Keratinocyte (primary cell): ENCODE measurements at regions not wholly inside any gene's neighbourhood (a gene's known extent, or its start where the extent isn't known, plus 50 kb on each side); places are given as distances from the start of the nearest gene placed in this dataset.

Source experiments
- DNase-seq: peaks from one replicate; pipeline ENCODE4 v3.0.0-alpha.2; 2011; ENCODE audit warnings: low read depth, missing footprints, low spot score
- FAIRE-seq: peaks from 2 replicates; lab custom pipeline; 2011; peaks lifted over from hg19 to GRCh38; lab: Jason Lieb, UNC
- H2AFZ ChIP-seq: 2 replicates; pipeline ENCODE4 v1.6.0; 2012; ENCODE audit warnings: low read length, control low read depth, inconsistent platforms; ENCODE audit not compliant: control insufficient read depth
- H3K27ac ChIP-seq: 2 replicates; pipeline ENCODE4 v1.5.1; 2011; ENCODE audit warnings: low read length; ENCODE audit not compliant: control insufficient read depth, insufficient read depth
- H3K27me3 ChIP-seq: 3 replicates; pipeline ENCODE4 v1.6.0; 2011; ENCODE audit warnings: low read length; ENCODE audit not compliant: control insufficient read depth, insufficient read depth; ENCODE audit errors: extremely low read depth
- H3K36me3 ChIP-seq, 2 experiments: 2 replicates in 1 of 2; 3 replicates in 1 of 2; pipeline ENCODE4 v1.5.1; 2011; ENCODE audit warnings: low read length in 2 of 2, mild to moderate bottlenecking in 1 of 2; ENCODE audit not compliant: control insufficient read depth in 2 of 2, insufficient read depth in 2 of 2; ENCODE audit errors: extremely low read depth in 1 of 2
- H3K4me1 ChIP-seq: 3 replicates; pipeline ENCODE4 v1.5.1; 2011; ENCODE audit warnings: low read length; ENCODE audit not compliant: control insufficient read depth, insufficient read depth; ENCODE audit errors: extremely low read depth
- H3K4me2 ChIP-seq: 3 replicates; pipeline ENCODE4 v1.6.0; 2011; ENCODE audit warnings: low read depth, low read length; ENCODE audit not compliant: control insufficient read depth, insufficient read depth; ENCODE audit errors: extremely low read depth
- H3K4me3 ChIP-seq, 3 experiments: fragments of 200-600 bp in 1 of 3; sonication (generic) in 1 of 3; 2 replicates in 2 of 3; 3 replicates in 1 of 3; pipeline ENCODE4 v1.5.1; 2011 to 2016; ENCODE audit warnings: low read length in 3 of 3, mild to moderate bottlenecking in 3 of 3, control low read depth in 2 of 3, inconsistent platforms in 1 of 3, low read depth in 1 of 3, mixed read lengths in 1 of 3, mixed run types in 1 of 3, moderate library complexity in 1 of 3; ENCODE audit not compliant: control insufficient read depth in 2 of 3, insufficient read depth in 2 of 3; ENCODE audit errors: extremely low read depth in 1 of 3
- H3K79me2 ChIP-seq: 2 replicates; pipeline ENCODE4 v1.6.0; 2012; ENCODE audit warnings: low read length; ENCODE audit not compliant: control insufficient read depth, insufficient read depth
- H3K9ac ChIP-seq: 3 replicates; pipeline ENCODE4 v1.6.0; 2011; ENCODE audit warnings: low read length; ENCODE audit not compliant: control insufficient read depth, insufficient read depth; ENCODE audit errors: extremely low read depth
- H3K9me1 ChIP-seq: 3 replicates; pipeline ENCODE4 v1.6.0; 2011; ENCODE audit warnings: low read length; ENCODE audit not compliant: control insufficient read depth, insufficient read depth; ENCODE audit errors: extremely low read depth
- H3K9me3 ChIP-seq: 2 replicates; pipeline ENCODE4 v1.5.1; 2012; ENCODE audit warnings: low read depth, low read length; ENCODE audit not compliant: control insufficient read depth
- H4K20me1 ChIP-seq: 3 replicates; pipeline ENCODE4 v1.6.0; 2011; ENCODE audit warnings: low read length; ENCODE audit not compliant: control insufficient read depth, insufficient read depth; ENCODE audit errors: extremely low read depth
- EZH2 ChIP-seq: IDR thresholded peaks from one replicate; pipeline ENCODE4 v1.6.1; 2012; ENCODE audit warnings: inconsistent platforms, mild to moderate bottlenecking, low read length, moderate library complexity
- dilution Hi-C: fragments of 300-500 bp; cut with MboI; formaldehyde crosslinking; loops from one replicate; pipeline ENCODE4 v1.7.0; 2020; ENCODE audit warnings: low sequenced_read_pairs; ENCODE audit not compliant: extremely low pct_ligation_motif_present
- TF ChIP-seq, protein P1 (sequence below), 3 experiments: IDR thresholded peaks in 1 of 3; conservative IDR thresholded peaks in 1 of 3; optimal IDR thresholded peaks in 1 of 3; 2 replicates in 2 of 3; 3 replicates in 1 of 3; pipeline versions ENCODE3 to v1.5.1; 2011; ENCODE audit warnings: low read length in 3 of 3, mild to moderate bottlenecking in 3 of 3, moderate library complexity in 2 of 3, control low read depth in 1 of 3, inconsistent platforms in 1 of 3; ENCODE audit not compliant: insufficient read depth in 2 of 3; ENCODE audit errors: extremely low read depth in 1 of 3

DNA sequence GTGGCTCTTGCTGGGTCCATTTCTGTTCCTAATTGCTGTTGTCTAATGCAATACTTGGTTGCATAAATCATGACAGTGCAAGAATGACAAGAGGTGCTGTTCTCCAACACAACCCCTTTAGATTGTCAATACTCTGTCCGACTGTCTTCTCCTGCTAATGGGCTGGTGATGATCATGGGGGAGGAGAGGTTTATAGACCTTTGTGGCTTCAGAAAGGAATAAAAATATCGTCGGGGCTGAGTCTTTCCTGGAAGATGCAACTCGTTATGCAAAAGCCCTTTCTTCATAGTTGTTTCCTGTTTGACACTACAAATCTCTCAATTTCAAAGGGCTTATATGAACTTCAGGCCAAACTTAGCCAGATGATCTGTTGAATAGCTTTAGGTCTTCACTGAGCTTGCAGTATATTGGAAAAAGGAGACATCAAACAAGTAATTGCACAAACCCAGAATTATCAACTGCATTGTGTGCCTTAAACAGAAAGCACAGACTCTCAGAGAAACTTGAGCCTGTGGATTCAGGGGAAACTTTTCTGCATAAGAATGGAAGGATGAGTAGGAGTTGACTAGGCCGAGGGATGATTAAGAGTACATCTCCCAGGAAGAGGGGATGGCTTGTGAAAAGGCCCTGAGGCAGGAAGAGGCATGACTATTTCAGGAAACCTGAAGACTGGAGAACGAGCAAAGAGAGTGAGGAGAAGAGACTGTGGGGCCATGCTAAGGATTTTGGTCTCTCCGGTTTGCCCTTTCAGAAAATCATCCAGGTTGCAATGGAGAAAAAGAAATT is 107.6 kb downstream of the TSEN15 start:
- TF ChIP-seq EZH2, result no peak
- TF ChIP-seq, protein P1, sequence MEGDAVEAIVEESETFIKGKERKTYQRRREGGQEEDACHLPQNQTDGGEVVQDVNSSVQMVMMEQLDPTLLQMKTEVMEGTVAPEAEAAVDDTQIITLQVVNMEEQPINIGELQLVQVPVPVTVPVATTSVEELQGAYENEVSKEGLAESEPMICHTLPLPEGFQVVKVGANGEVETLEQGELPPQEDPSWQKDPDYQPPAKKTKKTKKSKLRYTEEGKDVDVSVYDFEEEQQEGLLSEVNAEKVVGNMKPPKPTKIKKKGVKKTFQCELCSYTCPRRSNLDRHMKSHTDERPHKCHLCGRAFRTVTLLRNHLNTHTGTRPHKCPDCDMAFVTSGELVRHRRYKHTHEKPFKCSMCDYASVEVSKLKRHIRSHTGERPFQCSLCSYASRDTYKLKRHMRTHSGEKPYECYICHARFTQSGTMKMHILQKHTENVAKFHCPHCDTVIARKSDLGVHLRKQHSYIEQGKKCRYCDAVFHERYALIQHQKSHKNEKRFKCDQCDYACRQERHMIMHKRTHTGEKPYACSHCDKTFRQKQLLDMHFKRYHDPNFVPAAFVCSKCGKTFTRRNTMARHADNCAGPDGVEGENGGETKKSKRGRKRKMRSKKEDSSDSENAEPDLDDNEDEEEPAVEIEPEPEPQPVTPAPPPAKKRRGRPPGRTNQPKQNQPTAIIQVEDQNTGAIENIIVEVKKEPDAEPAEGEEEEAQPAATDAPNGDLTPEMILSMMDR (optimal IDR thresholded peaks at IDR 0.05 in 1 of 3, IDR thresholded peaks at IDR 0.05 in 1 of 3, conservative IDR thresholded peaks at IDR 0.05 in 1 of 3; ENCODE audit: extremely low read depth in 1 of 3, insufficient read depth in 2 of 3, low read length in 3 of 3), result no peak
- Histone ChIP-seq H3K79me2 (no peaks in the 10 kb centered on the region), H3K27ac (peak overlapping the region; percentile 30), H4K20me1 (no peaks in the 10 kb centered on the region), H3K4me1 (peaks cover 25% of the 10 kb centered on the region), H3K9me3 (no peaks in the 10 kb centered on the region), H3K4me3 (no peak overlapping the region), H3K9me1 (no peaks in the 10 kb centered on the region), H3K36me3 (no peaks in the 10 kb centered on the region), H3K4me2 (no peak overlapping the region), H3K27me3 (no peaks in the 10 kb centered on the region), H3K9ac (no peak overlapping the region), H2AFZ (no peak overlapping the region)
- dilution Hi-C loops, result no loop called here
- no peak for DNase-seq
- no peak for FAIRE-seq

DNA sequence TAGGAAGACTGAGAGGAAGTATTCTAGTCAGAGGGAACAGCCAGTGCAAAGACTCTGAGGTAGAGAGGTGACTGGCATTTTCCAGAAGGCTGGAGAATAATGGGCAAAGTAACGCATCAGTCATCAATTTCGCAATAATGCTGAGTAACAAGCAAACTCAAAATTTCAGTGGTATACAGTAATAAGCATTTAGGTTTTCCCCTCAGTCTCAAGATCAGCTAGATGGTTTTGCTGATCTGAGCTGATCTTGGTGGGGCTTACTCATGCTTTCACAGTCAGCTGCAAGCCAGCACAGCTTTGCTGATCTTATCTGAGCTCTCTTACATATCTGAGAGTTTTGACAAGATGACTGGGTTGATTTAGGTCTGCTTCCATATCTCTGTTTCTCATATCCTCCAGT is 108.7 kb downstream of the TSEN15 start:
- DNase-seq, result peak; percentile 82
- no peaks in the 10 kb centered on the region for H3K36me3 ChIP-seq
- no peak overlapping the region for H3K4me3 ChIP-seq
- no peaks in the 10 kb centered on the region for H3K9me3 ChIP-seq
- no peaks in the 10 kb centered on the region for H4K20me1 ChIP-seq
- H3K9me1 ChIP-seq, result no peaks in the 10 kb centered on the region
- peaks cover 25% of the 10 kb centered on the region for H3K4me1 ChIP-seq
- no peaks in the 10 kb centered on the region for H3K79me2 ChIP-seq
- no peaks in the 10 kb centered on the region for H3K27me3 ChIP-seq
- TF ChIP-seq EZH2, result no peak
- TF ChIP-seq, protein P1 (optimal IDR thresholded peaks at IDR 0.05 in 1 of 3, IDR thresholded peaks at IDR 0.05 in 1 of 3, conservative IDR thresholded peaks at IDR 0.05 in 1 of 3; ENCODE audit: extremely low read depth in 1 of 3, insufficient read depth in 2 of 3, low read length in 3 of 3), result no peak
- H2AFZ ChIP-seq, result no peak overlapping the region
- dilution Hi-C loops, result no loop called here
- FAIRE-seq, result peak; percentile 34
- no peak overlapping the region for H3K4me2 ChIP-seq
- no peak overlapping the region for H3K9ac ChIP-seq
- H3K27ac ChIP-seq, result peak overlapping the region; percentile 72
